AG04449 (cell line): ENCODE measurements at regions not wholly inside any gene's neighbourhood (a gene's known extent, or its start where the extent isn't known, plus 50 kb on each side); places are given as distances from the start of the nearest gene placed in this dataset.

Experiments
- CTCF ChIA-PET: fragments of 350-600 bp; formaldehyde crosslinking; extraction: SDS; loops from one replicate; lab custom pipeline; 2021; ENCODE audit warnings: antibody characterized with exemption; lab: Yijun Ruan, JAX
- POLR2A ChIA-PET: fragments of 400-600, 350-600 bp; formaldehyde crosslinking; extraction: SDS; loops from one replicate; lab custom pipeline; 2020; ENCODE audit warnings: antibody characterized with exemption, inconsistent platforms; lab: Yijun Ruan, JAX
- DNase-seq: peaks from one replicate; pipeline ENCODE4 v3.0.0-alpha.2; 2010; ENCODE audit warnings: low read depth, low spot score
- H3K4me3 ChIP-seq: 2 replicates; pipeline ENCODE4 v1.5.1; 2011; ENCODE audit warnings: low read depth, mild to moderate bottlenecking, control low read depth, low read length
- CTCF ChIP-seq: IDR thresholded peaks from one replicate; pipeline ENCODE4 v1.5.1; 2011; ENCODE audit warnings: mild to moderate bottlenecking, moderate library complexity, low read length, control low read depth, inconsistent platforms; ENCODE audit not compliant: insufficient read depth; ENCODE audit errors: missing control alignments

GRCh38 chr22:27492566-27493201 lies 308.9 kb downstream of the MN1 start:
- no peak for DNase-seq
- POLR2A ChIA-PET: no interaction called here
- CTCF ChIA-PET: no interaction called here
- no peak overlapping the region for H3K4me3 ChIP-seq
- no peak for TF ChIP-seq CTCF

- DNase-seq: no peak
- TF ChIP-seq CTCF: no peak
- ChIA-PET CTCF (no interaction called here), POLR2A (no interaction called here)
- H3K4me3 ChIP-seq: no peak overlapping the region
Observed at GRCh38 chr22:27493796-27494195, 307.8 kb downstream of the MN1 start.

- ChIA-PET CTCF (no interaction called here), POLR2A (no interaction called here)
- no peak overlapping the region for H3K4me3 ChIP-seq
- no peak for DNase-seq
- TF ChIP-seq CTCF: no peak
Observed at GRCh38 chr22:27494785-27495184, 306.8 kb downstream of the MN1 start.

- DNase-seq: no peak
- POLR2A ChIA-PET: no interaction called here
- CTCF ChIA-PET: no interaction called here
- H3K4me3 ChIP-seq: no peak overlapping the region
- no peak for TF ChIP-seq CTCF
Observed at GRCh38 chr22:27495325-27495724, 306.2 kb downstream of the MN1 start.

GRCh38 chr22:27499121-27499520 lies 302.4 kb downstream of the MN1 start:
- ChIA-PET CTCF (no interaction called here), POLR2A (no interaction called here)
- H3K4me3 ChIP-seq: no peak overlapping the region
- DNase-seq: no peak
- no peak for TF ChIP-seq CTCF

GRCh38 chr22:27501191-27501936 lies 300.2 kb downstream of the MN1 start:
- TF ChIP-seq CTCF: no peak
- H3K4me3 ChIP-seq: no peak overlapping the region
- no peak for DNase-seq
- POLR2A ChIA-PET: no interaction called here
- CTCF ChIA-PET: no interaction called here
